SK-MEL-5 (cell line): ENCODE measurements at regions not wholly inside any gene's neighbourhood (a gene's known extent, or its start where the extent isn't known, plus 50 kb on each side); places are given as distances from the start of the nearest gene placed in this dataset.

Experiments
- DNase-seq: peaks from one replicate; pipeline ENCODE4 v3.0.0-alpha.2; 2016; ENCODE audit warnings: low read depth, low spot score
- in situ Hi-C: cut with HindIII; loops from 2 replicates; pipeline ENCODE4 v1.10.0; 2016; ENCODE audit warnings: low sequenced_read_pairs, high pct_unique_total_duplicates, low pct_unique_long_range_greater_than_20kb

- DNase-seq: no peak
- in situ Hi-C loops: no loop called here
Measured at GRCh38 chr3:65098400-65098799, 410.6 kb upstream of the ADAMTS9 start.

DNA sequence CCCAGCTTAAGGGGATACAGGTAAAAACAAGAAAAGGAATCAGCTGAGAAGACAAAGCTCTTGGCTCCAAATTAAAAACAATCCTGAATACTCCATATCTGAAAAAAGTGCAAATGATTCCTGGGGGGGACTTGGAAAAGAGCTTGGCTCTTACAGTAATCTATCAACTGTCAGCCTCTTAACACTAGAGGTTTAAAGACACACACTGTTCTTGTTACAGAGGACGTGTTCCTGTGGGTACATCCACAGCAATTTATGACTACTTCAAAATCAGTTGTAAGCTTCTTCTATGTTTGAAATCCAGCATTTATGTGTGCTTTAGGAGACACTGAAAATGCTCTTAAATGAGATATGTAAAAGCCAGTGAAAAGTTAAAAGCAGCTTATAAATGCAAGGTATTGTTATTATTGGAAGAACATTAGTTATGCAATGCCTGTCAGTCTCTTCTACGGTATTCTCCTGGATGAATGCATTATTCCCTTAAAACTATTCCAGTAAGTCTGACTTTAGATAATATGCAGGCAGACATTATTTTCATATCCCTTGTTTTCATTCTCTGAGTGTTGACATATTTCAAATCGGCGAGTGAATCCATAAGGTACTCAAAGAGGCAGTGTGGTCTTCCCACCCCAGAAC, 408.4 kb upstream of the ADAMTS9 start:
- DNase-seq: no peak
- in situ Hi-C loops: no loop called here

DNA sequence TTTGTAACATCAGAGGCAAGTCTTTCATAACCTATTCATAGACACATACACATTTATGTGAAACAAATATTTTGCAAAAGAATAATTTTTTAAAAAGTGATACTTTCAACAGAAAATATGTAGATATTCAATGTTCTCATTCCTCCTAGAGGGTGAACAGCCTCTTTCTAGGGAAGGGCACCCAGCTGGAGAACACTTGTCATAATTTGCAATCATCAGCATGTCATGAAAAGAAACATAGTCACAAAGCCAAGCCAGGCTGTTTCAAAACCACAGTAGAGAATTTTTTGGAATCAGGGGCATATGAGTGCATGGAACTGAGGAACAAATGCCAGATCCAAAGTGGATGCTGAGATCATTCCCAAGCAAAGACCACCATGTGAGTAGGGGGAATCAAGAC, 406.9 kb upstream of the ADAMTS9 start:
- DNase-seq: no peak
- in situ Hi-C loops: no loop called here

DNA sequence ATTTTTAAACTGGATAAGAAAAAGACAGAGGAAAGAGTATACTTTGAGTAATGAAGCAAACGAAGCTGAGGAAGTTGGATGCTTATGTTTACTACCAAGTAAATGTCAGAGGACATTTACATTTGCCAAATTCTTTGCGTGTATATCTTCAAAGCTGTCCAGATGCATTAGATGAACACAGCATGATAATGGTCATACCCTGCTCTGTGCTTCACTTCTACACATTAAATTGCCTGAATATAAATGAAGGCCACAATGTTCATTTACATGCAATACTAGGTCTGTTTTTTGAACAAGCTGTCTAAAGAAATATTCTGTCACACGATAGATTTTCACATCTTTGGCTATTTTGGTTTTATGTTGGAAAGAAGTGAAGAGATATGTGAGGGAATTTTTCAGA, 405.8 kb upstream of the ADAMTS9 start:
- DNase-seq: no peak
- in situ Hi-C loops: no loop called here

DNA sequence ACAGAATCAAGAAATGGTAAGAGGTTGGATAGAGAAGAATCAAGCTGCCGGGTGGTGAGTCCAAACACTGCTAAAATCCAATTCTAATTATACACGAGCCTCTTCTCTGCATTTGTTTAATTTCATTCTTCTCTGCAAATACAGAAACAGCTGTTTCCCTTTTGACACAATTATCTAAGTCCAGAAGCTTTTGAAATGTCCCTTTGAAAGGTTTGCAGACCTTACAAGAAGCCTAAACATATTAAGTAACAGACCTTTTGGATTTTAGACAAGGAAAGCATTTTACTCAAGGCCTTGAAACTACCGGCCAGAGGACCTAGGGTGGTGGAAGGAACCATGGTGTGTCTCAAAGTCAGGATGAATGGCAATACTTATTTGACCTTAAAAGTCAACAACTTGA, 403.8 kb upstream of the ADAMTS9 start:
- in situ Hi-C loops: no loop called here
- no peak for DNase-seq

GRCh38 chr3:65083240-65083639, 395.4 kb upstream of the ADAMTS9 start:
- DNase-seq: no peak
- in situ Hi-C loops: no loop called here

GRCh38 chr3:65081536-65081935, 393.7 kb upstream of the ADAMTS9 start:
- no peak for DNase-seq
- in situ Hi-C loops: no loop called here

GRCh38 chr3:65080432-65080831, 392.6 kb upstream of the ADAMTS9 start:
- peak; percentile 29 for DNase-seq

GRCh38 chr3:65079560-65079959, 391.8 kb upstream of the ADAMTS9 start:
- in situ Hi-C loops: no loop called here
- DNase-seq: no peak

More at GRCh38 chr3:65080432-65080831, 392.6 kb upstream of the ADAMTS9 start:
- in situ Hi-C loops: no loop called here

DNA sequence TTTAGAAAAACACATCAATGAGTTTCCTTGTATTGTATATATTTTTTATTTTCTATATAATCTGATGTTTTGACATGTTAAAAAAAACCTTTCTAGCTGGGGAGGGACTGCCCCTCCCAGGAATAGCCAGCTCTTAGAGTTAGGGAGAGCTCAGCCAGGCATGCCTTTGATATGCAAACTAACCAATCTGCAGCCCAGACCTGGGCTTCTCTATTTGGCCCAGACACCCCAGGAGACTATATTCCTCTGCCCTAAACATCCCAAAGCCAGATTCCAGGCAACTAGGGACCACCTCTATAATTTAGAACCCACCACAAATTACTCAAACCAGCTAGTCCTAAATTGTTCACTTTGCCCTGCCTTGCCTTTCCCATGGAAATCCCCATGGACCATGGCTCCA, 390.9 kb upstream of the ADAMTS9 start:
- in situ Hi-C loops: no loop called here
- DNase-seq: no peak

GRCh38 chr3:65077124-65077523, 389.3 kb upstream of the ADAMTS9 start:
- no peak for DNase-seq
- in situ Hi-C loops: no loop called here

GRCh38 chr3:65070968-65071367, 383.2 kb upstream of the ADAMTS9 start:
- no peak for DNase-seq
- in situ Hi-C loops: no loop called here

GRCh38 chr3:65060904-65061303, 373.1 kb upstream of the ADAMTS9 start:
- in situ Hi-C loops: no loop called here
- DNase-seq: peak; percentile 2

GRCh38 chr3:65052101-65052500, 364.3 kb upstream of the ADAMTS9 start:
- no peak for DNase-seq
- in situ Hi-C loops: no loop called here

- DNase-seq: no peak
- in situ Hi-C loops: no loop called here
Measured at GRCh38 chr3:65048151-65048550, 360.4 kb upstream of the ADAMTS9 start.

DNA sequence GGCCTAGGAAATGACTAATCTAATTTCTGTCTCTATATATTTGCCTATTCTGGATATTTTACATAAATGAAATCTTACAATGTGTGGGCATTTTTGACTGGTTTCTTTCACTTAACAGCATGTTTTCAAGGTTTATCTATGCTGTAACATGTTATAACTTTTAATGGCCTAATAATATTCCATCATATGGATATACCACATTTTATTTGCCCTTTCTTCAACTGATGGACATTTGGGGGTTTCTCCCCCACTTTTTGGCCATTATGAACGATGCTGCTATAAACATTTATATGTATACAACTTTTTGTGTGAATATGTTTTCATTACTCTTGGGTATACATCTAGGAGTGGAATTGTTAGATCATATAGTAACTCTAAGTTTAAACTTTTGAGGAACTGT, 357.3 kb upstream of the ADAMTS9 start:
- DNase-seq: no peak
- in situ Hi-C loops: no loop called here

- in situ Hi-C loops: no loop called here
- DNase-seq: no peak
Measured at GRCh38 chr3:65044401-65044800, 356.6 kb upstream of the ADAMTS9 start.

DNA sequence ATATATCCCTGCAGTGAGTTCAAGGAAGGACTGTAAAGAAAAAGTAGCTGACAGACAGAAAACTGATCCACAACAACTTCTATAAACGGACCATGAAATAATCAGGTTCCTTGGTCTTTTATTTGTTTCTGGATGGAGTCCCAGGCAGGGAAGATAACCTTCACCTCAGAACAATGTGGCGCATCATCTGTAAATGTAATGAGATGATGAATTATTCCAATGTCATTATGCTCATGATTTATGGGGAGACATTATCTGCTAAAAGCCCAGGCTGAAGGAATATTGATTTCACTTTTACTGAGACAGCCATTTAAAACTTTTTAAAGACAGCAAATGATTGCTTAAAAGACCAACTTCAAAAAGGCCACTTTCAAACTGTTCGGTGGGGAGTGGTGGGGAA, 354.9 kb upstream of the ADAMTS9 start:
- DNase-seq: no peak
- in situ Hi-C loops: no loop called here

- no peak for DNase-seq
- in situ Hi-C loops: no loop called here
Measured at GRCh38 chr3:65039754-65040210, 352.0 kb upstream of the ADAMTS9 start.

GRCh38 chr3:65037861-65038260, 350.1 kb upstream of the ADAMTS9 start:
- in situ Hi-C loops: no loop called here
- DNase-seq: no peak
